ENCODE measurements at regions not wholly inside any gene's neighbourhood (a gene's known extent, or its start where the extent isn't known, plus 50 kb on each side); places are given as distances from the start of the nearest gene placed in this dataset.
A peak's percentile ranks its signal among the peaks of the same experiment; 100 is the strongest.

DNA sequence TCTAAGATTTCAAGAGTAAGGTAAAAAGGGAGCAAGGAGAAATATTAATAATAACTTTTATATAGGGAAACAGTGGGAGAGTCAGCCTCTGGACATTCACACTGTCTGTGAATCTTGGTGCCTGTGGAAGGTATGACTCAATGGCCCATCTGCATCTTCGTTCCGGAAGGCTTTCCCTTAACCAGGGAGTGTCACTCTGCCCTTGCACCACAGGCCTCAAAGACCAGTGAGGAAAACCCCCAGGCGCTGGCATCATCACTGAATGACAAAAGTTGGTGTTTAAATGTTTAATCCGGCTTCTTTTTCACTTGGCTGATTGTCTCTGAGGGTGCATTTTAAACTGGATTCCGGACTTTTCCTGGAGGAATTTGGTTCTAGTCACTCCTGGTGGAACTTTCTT is 522.4 kb upstream of the TLE4 start:
- FAIRE-seq (no peak), DNase-seq (ENCODE audit: low read depth) (no peak)
- Histone ChIP-seq H3K4me2 (ENCODE audit: low read length) (no peak overlapping the region), H3K9ac (ENCODE audit: low read length) (no peak overlapping the region), H3K4me1 (ENCODE audit: insufficient read depth, low read length) (peaks cover 8% of the 10 kb centered on the region), H3K27ac (ENCODE audit: low read depth, low read length) (no peak overlapping the region), H3K4me3 (ENCODE audit: insufficient read depth, low read depth, low read length) (no peak overlapping the region), H3K79me2 (ENCODE audit: insufficient read depth, low read length) (no peaks in the 10 kb centered on the region), H3K36me3 (ENCODE audit: insufficient read depth, low read length) (no peaks in the 10 kb centered on the region), H3K27me3 (ENCODE audit: insufficient read depth, low read length) (no peaks in the 10 kb centered on the region), H2AFZ (ENCODE audit: low read depth, low read length) (no peak overlapping the region), H3K9me3 (ENCODE audit: insufficient read depth, low read depth, low read length) (no peaks in the 10 kb centered on the region), H4K20me1 (ENCODE audit: insufficient read depth, low read length) (no peaks in the 10 kb centered on the region)
- H3K27me3 Mint-ChIP-seq (ENCODE audit: low read depth, unreplicated experiment), result no peaks in the 10 kb centered on the region
- no peak overlapping the region for H3K4me3 Mint-ChIP-seq (ENCODE audit: unreplicated experiment)
- H3K9me3 Mint-ChIP-seq (ENCODE audit: unreplicated experiment), result no peaks in the 10 kb centered on the region
- TF ChIP-seq, protein P1, sequence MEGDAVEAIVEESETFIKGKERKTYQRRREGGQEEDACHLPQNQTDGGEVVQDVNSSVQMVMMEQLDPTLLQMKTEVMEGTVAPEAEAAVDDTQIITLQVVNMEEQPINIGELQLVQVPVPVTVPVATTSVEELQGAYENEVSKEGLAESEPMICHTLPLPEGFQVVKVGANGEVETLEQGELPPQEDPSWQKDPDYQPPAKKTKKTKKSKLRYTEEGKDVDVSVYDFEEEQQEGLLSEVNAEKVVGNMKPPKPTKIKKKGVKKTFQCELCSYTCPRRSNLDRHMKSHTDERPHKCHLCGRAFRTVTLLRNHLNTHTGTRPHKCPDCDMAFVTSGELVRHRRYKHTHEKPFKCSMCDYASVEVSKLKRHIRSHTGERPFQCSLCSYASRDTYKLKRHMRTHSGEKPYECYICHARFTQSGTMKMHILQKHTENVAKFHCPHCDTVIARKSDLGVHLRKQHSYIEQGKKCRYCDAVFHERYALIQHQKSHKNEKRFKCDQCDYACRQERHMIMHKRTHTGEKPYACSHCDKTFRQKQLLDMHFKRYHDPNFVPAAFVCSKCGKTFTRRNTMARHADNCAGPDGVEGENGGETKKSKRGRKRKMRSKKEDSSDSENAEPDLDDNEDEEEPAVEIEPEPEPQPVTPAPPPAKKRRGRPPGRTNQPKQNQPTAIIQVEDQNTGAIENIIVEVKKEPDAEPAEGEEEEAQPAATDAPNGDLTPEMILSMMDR (IDR thresholded peaks at IDR 0.05; ENCODE audit: insufficient read depth, low read depth, low read length), result no peak
- TF ChIP-seq EZH2 (IDR thresholded peaks at IDR 0.05; ENCODE audit: insufficient read depth, low read length), result no peak
- no peaks in the 10 kb centered on the region for H3K36me3 Mint-ChIP-seq (ENCODE audit: low read depth, unreplicated experiment)
- H3K4me1 Mint-ChIP-seq (ENCODE audit: low read depth, unreplicated experiment), result peaks cover 17% of the 10 kb centered on the region
- no peak overlapping the region for H3K27ac Mint-ChIP-seq (ENCODE audit: unreplicated experiment)

DNA sequence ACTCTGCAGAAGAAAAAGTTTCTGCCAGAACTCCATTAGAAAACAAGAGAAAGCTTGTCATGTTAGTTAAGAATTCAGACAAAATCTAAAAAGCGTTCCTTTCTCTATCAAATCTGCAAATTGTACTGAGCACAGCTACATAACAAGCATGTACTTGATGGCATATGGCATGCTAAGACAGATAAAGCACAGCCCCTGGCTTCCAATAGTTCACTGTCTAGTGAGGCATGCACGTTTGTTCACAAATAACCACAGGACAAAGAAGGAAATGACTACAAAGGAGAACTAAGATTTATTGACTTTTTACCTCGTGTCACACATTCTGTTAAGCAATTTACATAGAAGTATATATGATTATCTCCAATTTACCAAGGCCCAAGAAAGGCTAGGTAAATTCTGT is 518.2 kb upstream of the TLE4 start:
- DNase-seq (ENCODE audit: low read depth), result peak; percentile 50
- Mint-ChIP-seq H3K27me3 (ENCODE audit: low read depth, unreplicated experiment) (no peaks in the 10 kb centered on the region), H3K36me3 (ENCODE audit: low read depth, unreplicated experiment) (peaks cover 2% of the 10 kb centered on the region), H3K4me3 (ENCODE audit: unreplicated experiment) (no peak overlapping the region), H3K27ac (ENCODE audit: unreplicated experiment) (peak overlapping the region; percentile 83), H3K4me1 (ENCODE audit: low read depth, unreplicated experiment) (peaks cover 25% of the 10 kb centered on the region), H3K9me3 (ENCODE audit: unreplicated experiment) (no peaks in the 10 kb centered on the region)
- H3K4me3 ChIP-seq (ENCODE audit: insufficient read depth, low read depth, low read length), result no peak overlapping the region
- peak overlapping the region; percentile 3 for H2AFZ ChIP-seq (ENCODE audit: low read depth, low read length)
- no peaks in the 10 kb centered on the region for H4K20me1 ChIP-seq (ENCODE audit: insufficient read depth, low read length)
- H3K4me1 ChIP-seq (ENCODE audit: insufficient read depth, low read length), result peaks cover 8% of the 10 kb centered on the region
- H3K79me2 ChIP-seq (ENCODE audit: insufficient read depth, low read length), result no peaks in the 10 kb centered on the region
- H3K9me3 ChIP-seq (ENCODE audit: insufficient read depth, low read depth, low read length), result no peaks in the 10 kb centered on the region
- H3K27me3 ChIP-seq (ENCODE audit: insufficient read depth, low read length), result no peaks in the 10 kb centered on the region
- H3K36me3 ChIP-seq (ENCODE audit: insufficient read depth, low read length), result no peaks in the 10 kb centered on the region
- FAIRE-seq, result no peak
- no peak for TF ChIP-seq EZH2 (IDR thresholded peaks at IDR 0.05; ENCODE audit: insufficient read depth, low read length)
- TF ChIP-seq, protein P1 (IDR thresholded peaks at IDR 0.05; ENCODE audit: insufficient read depth, low read depth, low read length), result no peak
- no peak overlapping the region for H3K27ac ChIP-seq (ENCODE audit: low read depth, low read length)
- no peak overlapping the region for H3K4me2 ChIP-seq (ENCODE audit: low read length)
- H3K9ac ChIP-seq (ENCODE audit: low read length), result no peak overlapping the region

DNA sequence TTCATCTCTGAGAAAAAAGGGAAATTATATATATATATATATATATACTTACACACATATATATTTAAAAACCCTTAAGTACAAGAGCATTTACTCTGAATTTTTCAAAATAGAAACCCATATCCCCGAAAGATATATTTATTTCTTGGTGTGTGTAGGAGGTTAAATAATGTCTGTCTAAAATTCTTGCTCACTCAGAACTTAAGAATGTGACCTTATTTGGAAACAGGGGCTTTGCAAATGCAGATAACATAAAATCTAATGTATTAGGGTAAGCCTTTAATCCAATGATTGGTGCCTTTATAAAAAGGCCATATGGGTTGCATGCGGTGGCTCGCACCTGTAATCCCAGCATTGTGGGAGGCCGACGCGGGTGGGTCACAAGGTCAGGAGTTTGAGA is 517.3 kb upstream of the TLE4 start:
- no peaks in the 10 kb centered on the region for H3K36me3 ChIP-seq (ENCODE audit: insufficient read depth, low read length)
- H3K79me2 ChIP-seq (ENCODE audit: insufficient read depth, low read length), result no peaks in the 10 kb centered on the region
- no peak overlapping the region for H3K4me3 Mint-ChIP-seq (ENCODE audit: unreplicated experiment)
- no peak overlapping the region for H3K4me2 ChIP-seq (ENCODE audit: low read length)
- no peak overlapping the region for H3K9ac ChIP-seq (ENCODE audit: low read length)
- peaks cover 25% of the 10 kb centered on the region for H3K4me1 Mint-ChIP-seq (ENCODE audit: low read depth, unreplicated experiment)
- peaks cover 8% of the 10 kb centered on the region for H3K4me1 ChIP-seq (ENCODE audit: insufficient read depth, low read length)
- DNase-seq (ENCODE audit: low read depth) (peak; percentile 57), FAIRE-seq (no peak)
- H3K36me3 Mint-ChIP-seq (ENCODE audit: low read depth, unreplicated experiment), result peaks cover 2% of the 10 kb centered on the region
- no peak overlapping the region for H3K4me3 ChIP-seq (ENCODE audit: insufficient read depth, low read depth, low read length)
- no peak for TF ChIP-seq EZH2 (IDR thresholded peaks at IDR 0.05; ENCODE audit: insufficient read depth, low read length)
- TF ChIP-seq, protein P1 (IDR thresholded peaks at IDR 0.05; ENCODE audit: insufficient read depth, low read depth, low read length), result no peak
- no peak overlapping the region for H3K27ac Mint-ChIP-seq (ENCODE audit: unreplicated experiment)
- no peak overlapping the region for H3K27ac ChIP-seq (ENCODE audit: low read depth, low read length)
- no peaks in the 10 kb centered on the region for H3K9me3 Mint-ChIP-seq (ENCODE audit: unreplicated experiment)
- H3K27me3 ChIP-seq (ENCODE audit: insufficient read depth, low read length), result no peaks in the 10 kb centered on the region
- H3K27me3 Mint-ChIP-seq (ENCODE audit: low read depth, unreplicated experiment), result no peaks in the 10 kb centered on the region
- H2AFZ ChIP-seq (ENCODE audit: low read depth, low read length), result no peak overlapping the region
- H4K20me1 ChIP-seq (ENCODE audit: insufficient read depth, low read length), result no peaks in the 10 kb centered on the region
- no peaks in the 10 kb centered on the region for H3K9me3 ChIP-seq (ENCODE audit: insufficient read depth, low read depth, low read length)

Data from astrocyte (in vitro differentiated cells and primary cell).